HepG2 (cell line): ENCODE measurements at regions not wholly inside any gene's neighbourhood (a gene's known extent, or its start where the extent isn't known, plus 50 kb on each side); places are given as distances from the start of the nearest gene placed in this dataset.

Experiments
- ATAC-seq: fragments of 200-7000 bp; cut with Tn5 transposase; 3 replicates; pipeline ENCODE4 v1.9.1; 2020; ENCODE audit warnings: mild to moderate bottlenecking, moderate library complexity
- BruUV-seq: library from RNA; stranded (reverse); fragments of 400-500 nt; replicated peaks from 2 replicates; lab custom pipeline; 2021; lab: Mats Ljungman, UMichigan
- CTCF ChIA-PET: fragments of 300-600 bp; formaldehyde crosslinking; extraction: SDS; loops from one replicate; lab custom pipeline; 2021; ENCODE audit warnings: low total read pairs, inconsistent platforms, low intra/inter-chr PET ratio; lab: Yijun Ruan, JAX
- POLR2A ChIA-PET: fragments of 350-600 bp; sonication (Branson Sonifier 250); formaldehyde crosslinking; loops from one replicate; lab custom pipeline; 2020; ENCODE audit warnings: antibody characterized with exemption, inconsistent platforms; lab: Yijun Ruan, JAX
- DNase-seq: peaks from one replicate; pipeline ENCODE4 v3.0.0-alpha.2; 2015; ENCODE audit warnings: low spot score
- FAIRE-seq: peaks from 3 replicates; lab custom pipeline; 2011; peaks lifted over from hg19 to GRCh38; lab: Jason Lieb, UNC
- H2AFZ ChIP-seq: one replicate; pipeline ENCODE4 v1.6.1; 2011; ENCODE audit warnings: low read length, inconsistent platforms
- H3K27ac ChIP-seq: fragments of 300-600 bp; 3 replicates; pipeline ENCODE4 v1.8.0; 2011; ENCODE audit warnings: mixed run types, mild to moderate bottlenecking, mixed read lengths, low read length, inconsistent platforms; ENCODE audit not compliant: insufficient read depth; ENCODE audit errors: extremely low read length
- H3K27me3 ChIP-seq, 2 experiments: fragments of 200-600 bp in 1 of 2; 2 replicates in 1 of 2; 3 replicates in 1 of 2; pipeline versions ENCODE4 v1.6.0 to v1.8.0; 2011; ENCODE audit warnings: low read length in 2 of 2, mild to moderate bottlenecking in 2 of 2, moderate library complexity in 2 of 2, inconsistent platforms in 1 of 2; ENCODE audit not compliant: insufficient read depth in 2 of 2, control insufficient read depth in 1 of 2
- H3K36me3 ChIP-seq, 2 experiments: fragments of 200-600 bp in 1 of 2; replicated peaks in 1 of 2; 2 replicates in 1 of 2; 3 replicates in 1 of 2; pipeline versions ENCODE4 v1.5.1 to v1.8.0; 2011; ENCODE audit warnings: low read length in 2 of 2, inconsistent platforms in 1 of 2; ENCODE audit not compliant: insufficient read depth in 2 of 2, control insufficient read depth in 1 of 2
- H3K4me1 ChIP-seq: 2 replicates; pipeline ENCODE4 v1.5.1; 2012; ENCODE audit warnings: low read length, inconsistent platforms; ENCODE audit not compliant: insufficient read depth
- H3K4me2 ChIP-seq: 2 replicates; pipeline ENCODE4 v1.6.0; 2011; ENCODE audit warnings: low read depth, low read length, inconsistent platforms
- H3K4me3 ChIP-seq, 3 experiments: fragments of 200-600 bp in 1 of 3; sonication (generic), shearing (Covaris generic) in 1 of 3; replicated peaks in 1 of 3; 2 replicates each; pipeline ENCODE4 v1.5.1; 2011 to 2016; ENCODE audit warnings: low read length in 3 of 3, inconsistent platforms in 2 of 3, low read depth in 2 of 3, mild to moderate bottlenecking in 2 of 3, control low read depth in 1 of 3, mixed read lengths in 1 of 3; ENCODE audit not compliant: insufficient read depth in 1 of 3
- H3K79me2 ChIP-seq: one replicate; pipeline ENCODE4 v1.6.1; 2011; ENCODE audit warnings: low read length, inconsistent platforms; ENCODE audit not compliant: insufficient read depth
- H3K9ac ChIP-seq: 2 replicates; pipeline ENCODE4 v1.6.0; 2011; ENCODE audit warnings: mild to moderate bottlenecking, low read depth, low read length, inconsistent platforms; ENCODE audit not compliant: insufficient read depth
- H3K9me3 ChIP-seq: 2 replicates; pipeline ENCODE4 v1.5.1; 2012; ENCODE audit warnings: mild to moderate bottlenecking, low read length
- H4K20me1 ChIP-seq: 2 replicates; pipeline ENCODE4 v1.6.0; 2011; ENCODE audit warnings: inconsistent platforms, mild to moderate bottlenecking, low read length, moderate library complexity; ENCODE audit not compliant: insufficient read depth
- FOXP4 ChIP-seq: sonication (generic); formaldehyde crosslinking; IDR thresholded peaks from 2 replicates; pipeline ENCODE4 v1.4.0; 2020; ENCODE audit warnings: missing genetic modification reagents
- GATAD1 ChIP-seq: IDR thresholded peaks from 2 replicates; pipeline ENCODE4 v1.6.1; 2016; ENCODE audit warnings: missing genetic modification reagents, missing compliant biosample characterization
- GTF2F1 ChIP-seq: fragments of 150-350 bp; IDR thresholded peaks from 2 replicates; pipeline ENCODE4 v1.6.1; 2014; ENCODE audit warnings: low read length
- MTA3 ChIP-seq: sonication (generic); formaldehyde crosslinking; IDR thresholded peaks from 2 replicates; pipeline ENCODE4 v1.4.0; 2020; ENCODE audit warnings: missing genetic modification reagents
- MXD3 ChIP-seq: IDR thresholded peaks from 2 replicates; pipeline ENCODE4 v1.6.1; 2016; ENCODE audit warnings: mild to moderate bottlenecking, missing biosample characterization, missing genetic modification reagents
- NCOA5 ChIP-seq: sonication (generic); formaldehyde crosslinking; IDR thresholded peaks from 2 replicates; pipeline ENCODE4 v1.4.0; 2020; ENCODE audit warnings: missing genetic modification reagents
- NFKB2 ChIP-seq: sonication (generic); formaldehyde crosslinking; IDR thresholded peaks from 2 replicates; pipeline ENCODE4 v1.4.0; 2020; ENCODE audit warnings: missing genetic modification reagents, borderline replicate concordance
- RORA ChIP-seq: sonication (generic); formaldehyde crosslinking; IDR thresholded peaks from 2 replicates; pipeline ENCODE4 v1.5.0; 2020; ENCODE audit warnings: mild to moderate bottlenecking, missing genetic modification reagents, moderate library complexity
- TFE3 ChIP-seq: IDR thresholded peaks from 2 replicates; pipeline ENCODE4 v1.6.1; 2016
- ZFP90 ChIP-seq: sonication (generic); formaldehyde crosslinking; IDR thresholded peaks from 2 replicates; pipeline ENCODE4 v1.8.0; 2022; ENCODE audit warnings: missing genetic modification reagents, mild to moderate bottlenecking, inconsistent platforms, borderline replicate concordance
- ZNF124 ChIP-seq: sonication (generic); formaldehyde crosslinking; IDR thresholded peaks from 2 replicates; pipeline ENCODE4 v1.4.0; 2020; ENCODE audit warnings: missing genetic modification reagents
- ZNF230 ChIP-seq: sonication (generic); formaldehyde crosslinking; IDR thresholded peaks from 2 replicates; pipeline ENCODE4 v1.4.0; 2020; ENCODE audit warnings: mild to moderate bottlenecking, missing genetic modification reagents
- ZNF367 ChIP-seq: sonication (generic); formaldehyde crosslinking; IDR thresholded peaks from 2 replicates; pipeline ENCODE4 v1.4.0; 2020; ENCODE audit warnings: missing genetic modification reagents, borderline replicate concordance
- WGBS: methylation state at CpG from one replicate; pipeline ENCODE4 v1.1.6; 2017; ENCODE audit warnings: low lambda C conversion rate; 5-methylcytosine and 5-hydroxymethylcytosine counted together
- in situ Hi-C: cut with HindIII; loops from 2 replicates; pipeline ENCODE4 v1.10.0; 2017; ENCODE audit warnings: low pct_unique_long_range_greater_than_20kb; ENCODE audit not compliant: extremely low pct_ligation_motif_present
- intact Hi-C: fragments of 100-400 bp; cut with micrococcal nuclease; formaldehyde crosslinking; loops from one replicate; pipeline ENCODE4 v1.10.0; 2022; ENCODE audit not compliant: unreplicated experiment
- TF ChIP-seq, protein P1 (sequence below): sonication (generic); formaldehyde crosslinking; IDR thresholded peaks from 2 replicates; pipeline ENCODE4 v1.5.1; 2020; ENCODE audit warnings: mild to moderate bottlenecking, missing genetic modification reagents
- TF ChIP-seq, protein P2 (sequence below): sonication (generic); formaldehyde crosslinking; IDR thresholded peaks from 2 replicates; pipeline ENCODE4 v1.8.0; 2022; ENCODE audit warnings: mild to moderate bottlenecking, missing genetic modification reagents, borderline replicate concordance

- CTCF ChIA-PET = no interaction called here
- POLR2A ChIA-PET = interaction anchor here (0.7 kb wide), 1 partner anchor 44 kb away, joined by 3 read pairs; no protein-coding TSS in a partner anchor
- Histone ChIP-seq H2AFZ (no peak overlapping the region), H3K4me1 (peaks cover 7% of the 10 kb centered on the region; the same call in 1 of the 2 replicates), H3K27ac (no peak overlapping the region), H3K4me3 (no peak overlapping the region), H3K79me2 (no peaks in the 10 kb centered on the region), H3K27me3 (no peaks in the 10 kb centered on the region), H3K9me3 (peaks cover 6% of the 10 kb centered on the region; the same call in 1 of the 2 replicates), H4K20me1 (no peaks in the 10 kb centered on the region), H3K36me3 (no peaks in the 10 kb centered on the region), H3K9ac (no peak overlapping the region), H3K4me2 (no peak overlapping the region)
- in situ Hi-C loops (no loop called here), intact Hi-C loops (no loop called here)
- FAIRE-seq (no peak), ATAC-seq (no peak), DNase-seq (no peak)
- TF ChIP-seq, protein P1, sequence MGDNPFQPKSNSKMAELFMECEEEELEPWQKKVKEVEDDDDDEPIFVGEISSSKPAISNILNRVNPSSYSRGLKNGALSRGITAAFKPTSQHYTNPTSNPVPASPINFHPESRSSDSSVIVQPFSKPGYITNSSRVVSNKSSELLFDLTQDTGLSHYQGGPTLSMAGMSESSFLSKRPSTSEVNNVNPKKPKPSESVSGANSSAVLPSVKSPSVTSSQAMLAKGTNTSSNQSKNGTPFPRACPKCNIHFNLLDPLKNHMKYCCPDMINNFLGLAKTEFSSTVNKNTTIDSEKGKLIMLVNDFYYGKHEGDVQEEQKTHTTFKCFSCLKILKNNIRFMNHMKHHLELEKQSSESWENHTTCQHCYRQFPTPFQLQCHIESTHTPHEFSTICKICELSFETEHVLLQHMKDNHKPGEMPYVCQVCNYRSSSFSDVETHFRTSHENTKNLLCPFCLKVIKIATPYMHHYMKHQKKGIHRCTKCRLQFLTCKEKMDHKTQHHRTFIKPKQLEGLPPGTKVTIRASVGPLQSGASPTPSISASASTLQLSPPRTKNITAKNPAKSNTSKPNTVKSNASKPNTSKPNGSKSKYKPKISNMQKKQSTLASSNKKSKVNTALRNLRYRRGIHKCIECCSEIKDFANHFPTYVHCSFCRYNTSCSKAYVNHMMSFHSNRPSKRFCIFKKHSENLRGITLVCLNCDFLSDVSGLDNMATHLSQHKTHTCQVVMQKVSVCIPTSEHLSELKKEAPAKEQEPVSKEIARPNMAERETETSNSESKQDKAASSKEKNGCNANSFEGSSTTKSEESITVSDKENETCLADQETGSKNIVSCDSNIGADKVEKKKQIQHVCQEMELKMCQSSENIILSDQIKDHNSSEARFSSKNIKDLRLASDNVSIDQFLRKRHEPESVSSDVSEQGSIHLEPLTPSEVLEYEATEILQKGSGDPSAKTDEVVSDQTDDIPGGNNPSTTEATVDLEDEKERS (CRISPR knock-in tag) = no peak
- no peak for TF ChIP-seq MTA3 (CRISPR knock-in tag)
- TF ChIP-seq ZNF367 = no peak
- TF ChIP-seq FOXP4 = no peak
- no peak for TF ChIP-seq ZFP90 (CRISPR knock-in tag)
- TF ChIP-seq MXD3 (CRISPR knock-in tag) = no peak
- no peak for TF ChIP-seq NCOA5 (CRISPR knock-in tag)
- no peak for TF ChIP-seq TFE3
- TF ChIP-seq ZNF124 (CRISPR knock-in tag) = no peak
- no peak for TF ChIP-seq ZNF230 (CRISPR knock-in tag)
- no peak for TF ChIP-seq NFKB2
- TF ChIP-seq, protein P2, sequence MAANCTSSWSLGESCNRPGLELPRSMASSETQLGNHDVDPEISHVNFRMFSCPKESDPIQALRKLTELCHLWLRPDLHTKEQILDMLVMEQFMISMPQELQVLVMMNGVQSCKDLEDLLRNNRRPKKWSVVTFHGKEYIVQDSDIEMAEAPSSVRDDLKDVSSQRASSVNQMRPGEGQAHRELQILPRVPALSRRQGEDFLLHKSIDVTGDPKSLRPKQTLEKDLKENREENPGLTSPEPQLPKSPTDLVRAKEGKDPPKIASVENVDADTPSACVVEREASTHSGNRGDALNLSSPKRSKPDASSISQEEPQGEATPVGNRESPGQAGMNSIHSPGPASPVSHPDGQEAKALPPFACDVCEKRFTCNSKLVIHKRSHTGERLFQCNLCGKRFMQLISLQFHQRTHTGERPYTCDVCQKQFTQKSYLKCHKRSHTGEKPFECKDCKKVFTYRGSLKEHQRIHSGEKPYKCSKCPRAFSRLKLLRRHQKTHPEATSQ (CRISPR knock-in tag) = no peak
- TF ChIP-seq GATAD1 (CRISPR knock-in tag) = no peak
- no peak for TF ChIP-seq RORA (CRISPR knock-in tag)
- no peak for TF ChIP-seq GTF2F1
- 3% methylated on average over 1 of the region's 1 CpG for WGBS
- no TSS peak for BruUV-seq
These were observed 422.3 kb downstream of the TMEM232 start for GRCh38 chr5:110304176-110304575.
